ENCODE measurements at regions not wholly inside any gene's neighbourhood (a gene's known extent, or its start where the extent isn't known, plus 50 kb on each side); places are given as distances from the start of the nearest gene placed in this dataset.
"Not testable (repeated sequence)": the region's sequence is repeated elsewhere in the genome, so short reads cannot be mapped to it uniquely, and the experiment has no call there.

DNA sequence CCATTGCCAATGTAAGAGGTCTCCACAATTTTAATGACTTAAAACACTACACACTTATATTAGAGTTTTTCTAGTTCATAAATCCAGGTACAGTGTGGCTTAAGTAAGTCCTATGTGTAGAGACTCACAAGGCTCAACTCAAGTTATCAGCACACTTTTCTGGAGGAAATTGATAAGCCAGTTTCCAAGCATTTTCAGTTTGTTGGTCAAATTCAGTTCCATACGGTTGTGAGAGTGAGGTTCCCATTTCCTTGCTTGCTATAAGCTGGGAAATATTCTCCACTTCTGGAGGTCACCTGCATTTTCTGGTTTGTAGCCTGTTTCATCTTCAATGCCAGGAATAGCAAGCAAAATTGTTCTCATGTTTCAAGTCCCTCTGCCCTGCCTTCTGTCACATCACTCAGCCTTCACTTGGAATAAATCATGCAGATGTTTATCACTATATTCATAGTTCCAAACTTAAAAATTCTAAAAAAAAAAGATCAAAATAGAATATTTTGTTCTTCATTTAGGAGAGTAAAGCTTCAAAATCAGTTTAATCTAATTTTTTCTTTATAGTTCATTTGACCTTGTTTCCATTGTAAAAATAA, 1137.5 kb upstream of the INTU start:
- TF ChIP-seq, protein P1, sequence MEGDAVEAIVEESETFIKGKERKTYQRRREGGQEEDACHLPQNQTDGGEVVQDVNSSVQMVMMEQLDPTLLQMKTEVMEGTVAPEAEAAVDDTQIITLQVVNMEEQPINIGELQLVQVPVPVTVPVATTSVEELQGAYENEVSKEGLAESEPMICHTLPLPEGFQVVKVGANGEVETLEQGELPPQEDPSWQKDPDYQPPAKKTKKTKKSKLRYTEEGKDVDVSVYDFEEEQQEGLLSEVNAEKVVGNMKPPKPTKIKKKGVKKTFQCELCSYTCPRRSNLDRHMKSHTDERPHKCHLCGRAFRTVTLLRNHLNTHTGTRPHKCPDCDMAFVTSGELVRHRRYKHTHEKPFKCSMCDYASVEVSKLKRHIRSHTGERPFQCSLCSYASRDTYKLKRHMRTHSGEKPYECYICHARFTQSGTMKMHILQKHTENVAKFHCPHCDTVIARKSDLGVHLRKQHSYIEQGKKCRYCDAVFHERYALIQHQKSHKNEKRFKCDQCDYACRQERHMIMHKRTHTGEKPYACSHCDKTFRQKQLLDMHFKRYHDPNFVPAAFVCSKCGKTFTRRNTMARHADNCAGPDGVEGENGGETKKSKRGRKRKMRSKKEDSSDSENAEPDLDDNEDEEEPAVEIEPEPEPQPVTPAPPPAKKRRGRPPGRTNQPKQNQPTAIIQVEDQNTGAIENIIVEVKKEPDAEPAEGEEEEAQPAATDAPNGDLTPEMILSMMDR (conservative IDR thresholded peaks at IDR 0.05) = no peak
- no peaks in the 10 kb centered on the region for H3K4me1 Mint-ChIP-seq
- no peak overlapping the region for H3K4me3 Mint-ChIP-seq
- no peak overlapping the region for H3K27ac Mint-ChIP-seq (ENCODE audit: unreplicated experiment)
- no peak for DNase-seq (ENCODE audit: low read depth, low spot score)
- no peaks in the 10 kb centered on the region for H3K27me3 Mint-ChIP-seq (ENCODE audit: low read depth)
- H3K36me3 Mint-ChIP-seq (ENCODE audit: low read depth) = peaks cover 5% of the 10 kb centered on the region
- H3K9me3 Mint-ChIP-seq = peaks cover 3% of the 10 kb centered on the region

DNA sequence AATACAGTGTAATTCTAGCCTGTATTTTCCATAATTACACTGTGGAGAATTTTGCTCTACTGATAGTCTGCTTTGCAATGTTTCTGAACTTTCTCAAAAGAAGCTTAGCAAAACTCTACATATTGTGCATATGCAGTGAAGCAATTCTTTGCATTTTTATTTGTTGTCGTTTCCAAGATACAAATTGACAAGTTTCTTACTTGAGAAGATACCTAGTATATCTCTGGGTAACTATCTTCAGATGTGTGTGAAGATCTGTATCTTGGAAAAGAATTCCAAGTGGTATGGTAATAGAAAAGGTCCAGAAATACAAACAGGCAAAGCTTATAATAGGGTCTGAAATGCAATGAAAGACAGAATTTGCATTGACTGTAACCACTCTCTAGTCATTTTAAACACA, 1119.8 kb upstream of the INTU start:
- TF ChIP-seq, protein P1 (conservative IDR thresholded peaks at IDR 0.05) = no peak
- Mint-ChIP-seq H3K27me3 (ENCODE audit: low read depth) (no peaks in the 10 kb centered on the region), H3K27ac (ENCODE audit: unreplicated experiment) (no peak overlapping the region), H3K9me3 (no peaks in the 10 kb centered on the region), H3K4me3 (no peak overlapping the region), H3K4me1 (no peaks in the 10 kb centered on the region), H3K36me3 (ENCODE audit: low read depth) (no peaks in the 10 kb centered on the region)
- no peak for DNase-seq (ENCODE audit: low read depth, low spot score)

DNA sequence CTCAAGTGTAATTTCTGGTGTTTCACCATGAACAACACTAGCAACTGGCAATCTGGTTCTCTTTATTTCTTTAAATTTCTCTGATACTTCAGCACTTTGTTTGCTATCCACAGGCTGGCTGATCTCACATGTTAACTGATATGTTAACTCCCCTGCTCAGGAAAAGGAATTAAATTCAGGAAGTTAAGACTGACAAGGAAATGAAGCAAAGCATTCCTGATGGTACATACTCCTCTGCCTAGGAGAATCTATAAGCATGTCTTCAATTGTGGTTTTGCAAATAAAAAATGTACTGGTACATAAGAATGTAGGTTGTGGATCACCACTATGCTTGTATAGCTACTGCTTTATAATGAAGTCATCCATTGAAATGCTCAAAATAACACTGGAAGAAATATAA, 1119.2 kb upstream of the INTU start:
- TF ChIP-seq, protein P1 (conservative IDR thresholded peaks at IDR 0.05) = no peak
- Mint-ChIP-seq H3K36me3 (ENCODE audit: low read depth) (no peaks in the 10 kb centered on the region), H3K27me3 (ENCODE audit: low read depth) (no peaks in the 10 kb centered on the region), H3K9me3 (no peaks in the 10 kb centered on the region), H3K27ac (ENCODE audit: unreplicated experiment) (no peak overlapping the region), H3K4me3 (no peak overlapping the region), H3K4me1 (no peaks in the 10 kb centered on the region)
- DNase-seq (ENCODE audit: low read depth, low spot score) = no peak

GRCh38 chr4:126520731-126521130, 1112.0 kb upstream of the INTU start:
- TF ChIP-seq, protein P1 (conservative IDR thresholded peaks at IDR 0.05) = no peak
- DNase-seq (ENCODE audit: low read depth, low spot score) = no peak
- Mint-ChIP-seq H3K4me1 (no peaks in the 10 kb centered on the region), H3K9me3 (peaks cover 12% of the 10 kb centered on the region), H3K27me3 (ENCODE audit: low read depth) (no peaks in the 10 kb centered on the region), H3K36me3 (ENCODE audit: low read depth) (peaks cover 12% of the 10 kb centered on the region), H3K4me3 (no peak overlapping the region), H3K27ac (ENCODE audit: unreplicated experiment) (no peak overlapping the region)

- not testable (repeated sequence) for H3K4me3 Mint-ChIP-seq; H3K27ac Mint-ChIP-seq (ENCODE audit: unreplicated experiment); H3K4me1 Mint-ChIP-seq; H3K27me3 Mint-ChIP-seq (ENCODE audit: low read depth); DNase-seq (ENCODE audit: low read depth, low spot score)
- Mint-ChIP-seq H3K36me3 (ENCODE audit: low read depth) (peaks cover 12% of the 10 kb centered on the region), H3K9me3 (peaks cover 19% of the 10 kb centered on the region)
These were observed 1107.4 kb upstream of the INTU start for GRCh38 chr4:126525400-126525799.

GRCh38 chr4:126526335-126526734, 1106.4 kb upstream of the INTU start:
- Mint-ChIP-seq H3K4me3 (no peak overlapping the region), H3K4me1 (no peaks in the 10 kb centered on the region), H3K27me3 (ENCODE audit: low read depth) (no peaks in the 10 kb centered on the region), H3K9me3 (peaks cover 19% of the 10 kb centered on the region), H3K27ac (ENCODE audit: unreplicated experiment) (no peak overlapping the region), H3K36me3 (ENCODE audit: low read depth) (peaks cover 12% of the 10 kb centered on the region)
- DNase-seq (ENCODE audit: low read depth, low spot score) = no peak
- TF ChIP-seq, protein P1 (conservative IDR thresholded peaks at IDR 0.05) = no peak

Data from neural crest cell (in vitro differentiated cells).